Hepatocyte (in vitro differentiated cells): ENCODE measurements at regions not wholly inside any gene's neighbourhood (a gene's known extent, or its start where the extent isn't known, plus 50 kb on each side); places are given as distances from the start of the nearest gene placed in this dataset.

Source experiments
- EZH2 ChIP-seq: fragments of 200-600 bp; sonication (generic); IDR thresholded peaks from 2 replicates; pipeline ENCODE4 v1.6.1; 2016; ENCODE audit warnings: antibody characterized with exemption, mild to moderate bottlenecking, borderline replicate concordance
- EZH2phosphoT487 ChIP-seq: fragments of 200-600 bp; sonication (generic); IDR thresholded peaks from one replicate; pipeline ENCODE4 v1.6.1; 2018; ENCODE audit warnings: antibody characterized with exemption, mild to moderate bottlenecking, low read depth, moderate library complexity; ENCODE audit not compliant: unreplicated experiment, severe bottlenecking
- TF ChIP-seq, protein P1 (sequence below): fragments of 200-600 bp; sonication (generic); IDR thresholded peaks from 2 replicates; pipeline ENCODE4 v1.5.1; 2016; ENCODE audit warnings: antibody characterized with exemption, mild to moderate bottlenecking; ENCODE audit not compliant: poor library complexity

- TF ChIP-seq, protein P1, sequence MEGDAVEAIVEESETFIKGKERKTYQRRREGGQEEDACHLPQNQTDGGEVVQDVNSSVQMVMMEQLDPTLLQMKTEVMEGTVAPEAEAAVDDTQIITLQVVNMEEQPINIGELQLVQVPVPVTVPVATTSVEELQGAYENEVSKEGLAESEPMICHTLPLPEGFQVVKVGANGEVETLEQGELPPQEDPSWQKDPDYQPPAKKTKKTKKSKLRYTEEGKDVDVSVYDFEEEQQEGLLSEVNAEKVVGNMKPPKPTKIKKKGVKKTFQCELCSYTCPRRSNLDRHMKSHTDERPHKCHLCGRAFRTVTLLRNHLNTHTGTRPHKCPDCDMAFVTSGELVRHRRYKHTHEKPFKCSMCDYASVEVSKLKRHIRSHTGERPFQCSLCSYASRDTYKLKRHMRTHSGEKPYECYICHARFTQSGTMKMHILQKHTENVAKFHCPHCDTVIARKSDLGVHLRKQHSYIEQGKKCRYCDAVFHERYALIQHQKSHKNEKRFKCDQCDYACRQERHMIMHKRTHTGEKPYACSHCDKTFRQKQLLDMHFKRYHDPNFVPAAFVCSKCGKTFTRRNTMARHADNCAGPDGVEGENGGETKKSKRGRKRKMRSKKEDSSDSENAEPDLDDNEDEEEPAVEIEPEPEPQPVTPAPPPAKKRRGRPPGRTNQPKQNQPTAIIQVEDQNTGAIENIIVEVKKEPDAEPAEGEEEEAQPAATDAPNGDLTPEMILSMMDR: no peak
- TF ChIP-seq EZH2 (no peak), EZH2phosphoT487 (no peak)
Observed at GRCh38 chr18:45254709-45255082, 360.6 kb upstream of the SLC14A2 start.
